ENCODE measurements at regions not wholly inside any gene's neighbourhood (a gene's known extent, or its start where the extent isn't known, plus 50 kb on each side); places are given as distances from the start of the nearest gene placed in this dataset.

DNA sequence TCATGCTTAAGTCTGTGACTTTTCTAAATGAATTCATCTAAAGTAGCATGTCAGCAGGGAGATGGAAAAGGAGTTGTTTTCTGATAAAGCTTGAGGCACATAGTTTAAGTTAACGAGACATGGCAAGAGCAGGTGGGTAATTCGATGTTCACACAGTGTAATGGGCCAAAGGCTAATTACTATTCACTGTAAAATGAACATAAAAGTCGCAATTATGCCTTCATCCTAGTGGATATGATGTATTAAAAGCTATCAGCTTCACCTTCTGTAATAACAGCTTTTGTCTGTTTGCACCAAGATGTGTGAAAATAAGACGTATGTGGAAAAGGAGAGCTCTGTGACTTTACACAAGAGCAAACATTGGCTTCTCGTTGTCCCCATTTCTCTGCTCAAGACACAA is 94.2 kb upstream of the CDH20 start:
- TF ChIP-seq, protein P1, sequence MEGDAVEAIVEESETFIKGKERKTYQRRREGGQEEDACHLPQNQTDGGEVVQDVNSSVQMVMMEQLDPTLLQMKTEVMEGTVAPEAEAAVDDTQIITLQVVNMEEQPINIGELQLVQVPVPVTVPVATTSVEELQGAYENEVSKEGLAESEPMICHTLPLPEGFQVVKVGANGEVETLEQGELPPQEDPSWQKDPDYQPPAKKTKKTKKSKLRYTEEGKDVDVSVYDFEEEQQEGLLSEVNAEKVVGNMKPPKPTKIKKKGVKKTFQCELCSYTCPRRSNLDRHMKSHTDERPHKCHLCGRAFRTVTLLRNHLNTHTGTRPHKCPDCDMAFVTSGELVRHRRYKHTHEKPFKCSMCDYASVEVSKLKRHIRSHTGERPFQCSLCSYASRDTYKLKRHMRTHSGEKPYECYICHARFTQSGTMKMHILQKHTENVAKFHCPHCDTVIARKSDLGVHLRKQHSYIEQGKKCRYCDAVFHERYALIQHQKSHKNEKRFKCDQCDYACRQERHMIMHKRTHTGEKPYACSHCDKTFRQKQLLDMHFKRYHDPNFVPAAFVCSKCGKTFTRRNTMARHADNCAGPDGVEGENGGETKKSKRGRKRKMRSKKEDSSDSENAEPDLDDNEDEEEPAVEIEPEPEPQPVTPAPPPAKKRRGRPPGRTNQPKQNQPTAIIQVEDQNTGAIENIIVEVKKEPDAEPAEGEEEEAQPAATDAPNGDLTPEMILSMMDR (IDR thresholded peaks at IDR 0.05) = no peak
- no peak for TF ChIP-seq POLR2AphosphoS5 (IDR thresholded peaks at IDR 0.05; ENCODE audit: insufficient read depth in 1 of 2, low read depth in 1 of 2)
